ENCODE measurements at regions not wholly inside any gene's neighbourhood (a gene's known extent, or its start where the extent isn't known, plus 50 kb on each side); places are given as distances from the start of the nearest gene placed in this dataset. TPM values are rescaled to one million over a fixed set of nuclear protein-coding genes. Genes with fewer than 3 reads are reported as not detected.

GRCh38 chr9:90556897-90557675 is 85.5 kb downstream of the DIRAS2 start:
- H3K4me3 ChIP-seq (ENCODE audit: insufficient read depth, low read length), result no peak overlapping the region

GRCh38 chr9:90559075-90560073 is 83.2 kb downstream of the DIRAS2 start:
- no peaks in the 10 kb centered on the region for H3K27me3 ChIP-seq (ENCODE audit: insufficient read depth, low read length)
- no peaks in the 10 kb centered on the region for H3K36me3 ChIP-seq (ENCODE audit: insufficient read depth, low read length)
- no peaks in the 10 kb centered on the region for H4K20me1 ChIP-seq (ENCODE audit: insufficient read depth, low read length)
- no peak overlapping the region for H3K27ac ChIP-seq (ENCODE audit: low read depth, low read length)
- H3K9me3 ChIP-seq (ENCODE audit: low read depth, low read length), result no peaks in the 10 kb centered on the region
- no peak overlapping the region for H3K4me2 ChIP-seq (ENCODE audit: insufficient read depth, low read length)
- DNase-seq (ENCODE audit: insufficient read length, low spot score, missing footprints), result no peak
- no peak overlapping the region for H3K4me3 ChIP-seq (ENCODE audit: insufficient read depth, low read length)
- H2AFZ ChIP-seq (ENCODE audit: low read length), result no peak overlapping the region
- H3K79me2 ChIP-seq (ENCODE audit: insufficient read depth, low read length), result no peaks in the 10 kb centered on the region
- no peaks in the 10 kb centered on the region for H3K4me1 ChIP-seq (ENCODE audit: insufficient read depth, low read length)
- no peak for TF ChIP-seq CTCF (IDR thresholded peaks at IDR 0.05; ENCODE audit: extremely low read depth, low read depth, low read length)

More at GRCh38 chr9:90556897-90557675, 85.5 kb downstream of the DIRAS2 start:
- H3K27me3 ChIP-seq (ENCODE audit: insufficient read depth, low read length), result no peaks in the 10 kb centered on the region
- H3K79me2 ChIP-seq (ENCODE audit: insufficient read depth, low read length), result no peaks in the 10 kb centered on the region
- H2AFZ ChIP-seq (ENCODE audit: low read length), result no peak overlapping the region
- no peak for DNase-seq (ENCODE audit: insufficient read length, low spot score, missing footprints)
- TF ChIP-seq CTCF (IDR thresholded peaks at IDR 0.05; ENCODE audit: extremely low read depth, low read depth, low read length), result no peak
- no peaks in the 10 kb centered on the region for H4K20me1 ChIP-seq (ENCODE audit: insufficient read depth, low read length)
- H3K4me1 ChIP-seq (ENCODE audit: insufficient read depth, low read length), result no peaks in the 10 kb centered on the region
- no peaks in the 10 kb centered on the region for H3K36me3 ChIP-seq (ENCODE audit: insufficient read depth, low read length)
- H3K4me2 ChIP-seq (ENCODE audit: insufficient read depth, low read length), result no peak overlapping the region
- no peak overlapping the region for H3K27ac ChIP-seq (ENCODE audit: low read depth, low read length)
- H3K9me3 ChIP-seq (ENCODE audit: low read depth, low read length), result no peaks in the 10 kb centered on the region

Small RNA genes in the stretch of these regions (small RNA-seq; reads per million reads assigned to genes)
- gene AL161629.2, result not detected
- not detected for gene MIR4290
